ENCODE measurements at regions not wholly inside any gene's neighbourhood (a gene's known extent, or its start where the extent isn't known, plus 50 kb on each side); places are given as distances from the start of the nearest gene placed in this dataset.

DNA sequence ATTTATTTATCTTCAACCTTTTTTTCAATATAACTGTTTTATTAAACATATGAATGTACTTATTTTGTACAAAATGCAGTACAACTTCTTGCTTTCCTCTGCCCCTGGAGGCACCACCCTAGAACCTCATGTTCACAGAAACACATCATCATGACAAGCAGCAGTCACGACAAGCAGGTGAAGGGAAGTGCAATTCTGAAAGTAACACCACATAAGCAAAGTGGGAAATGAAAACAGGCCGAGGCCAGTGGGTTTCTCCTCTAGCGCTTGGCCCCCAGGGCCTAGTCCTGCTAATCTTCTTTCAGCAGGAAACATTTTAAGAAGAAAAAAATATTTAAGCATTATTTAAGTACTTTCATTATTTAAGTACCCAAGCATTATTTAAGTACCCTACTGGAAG is 598.1 kb downstream of the SH2D4B start:
- Histone ChIP-seq H3K27ac (no peak overlapping the region), H3K27me3 (no peaks in the 10 kb centered on the region), H3K9me3 (no peaks in the 10 kb centered on the region), H3K4me1 (no peaks in the 10 kb centered on the region), H3K4me3 (no peak overlapping the region), H3K36me3 (no peaks in the 10 kb centered on the region)
- intact Hi-C loops (cut with DNase I; ENCODE audit: low total_unique reads): no loop called here
- TF ChIP-seq POLR2A (IDR thresholded peaks at IDR 0.05): no peak
- TF ChIP-seq, protein P1, sequence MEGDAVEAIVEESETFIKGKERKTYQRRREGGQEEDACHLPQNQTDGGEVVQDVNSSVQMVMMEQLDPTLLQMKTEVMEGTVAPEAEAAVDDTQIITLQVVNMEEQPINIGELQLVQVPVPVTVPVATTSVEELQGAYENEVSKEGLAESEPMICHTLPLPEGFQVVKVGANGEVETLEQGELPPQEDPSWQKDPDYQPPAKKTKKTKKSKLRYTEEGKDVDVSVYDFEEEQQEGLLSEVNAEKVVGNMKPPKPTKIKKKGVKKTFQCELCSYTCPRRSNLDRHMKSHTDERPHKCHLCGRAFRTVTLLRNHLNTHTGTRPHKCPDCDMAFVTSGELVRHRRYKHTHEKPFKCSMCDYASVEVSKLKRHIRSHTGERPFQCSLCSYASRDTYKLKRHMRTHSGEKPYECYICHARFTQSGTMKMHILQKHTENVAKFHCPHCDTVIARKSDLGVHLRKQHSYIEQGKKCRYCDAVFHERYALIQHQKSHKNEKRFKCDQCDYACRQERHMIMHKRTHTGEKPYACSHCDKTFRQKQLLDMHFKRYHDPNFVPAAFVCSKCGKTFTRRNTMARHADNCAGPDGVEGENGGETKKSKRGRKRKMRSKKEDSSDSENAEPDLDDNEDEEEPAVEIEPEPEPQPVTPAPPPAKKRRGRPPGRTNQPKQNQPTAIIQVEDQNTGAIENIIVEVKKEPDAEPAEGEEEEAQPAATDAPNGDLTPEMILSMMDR (IDR thresholded peaks at IDR 0.05): no peak
- DNase-seq: no peak

DNA sequence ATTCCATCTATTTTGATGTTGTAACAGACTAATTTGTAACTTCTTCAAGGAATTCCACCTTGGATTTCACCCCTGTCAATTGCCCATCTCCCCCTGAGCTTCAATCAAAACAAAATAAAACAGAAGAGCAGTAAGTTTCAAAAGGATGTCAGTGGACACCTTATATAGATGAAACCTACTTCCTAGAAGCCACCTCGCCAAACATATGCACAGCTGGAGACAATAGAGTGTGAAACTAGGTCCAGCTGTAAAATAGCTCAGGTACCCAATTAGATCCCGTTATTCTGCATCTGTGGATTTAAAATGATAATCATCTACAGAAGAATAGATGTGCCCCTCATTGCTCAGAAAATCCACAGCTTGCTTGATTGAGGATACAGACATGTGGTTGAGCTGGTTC is 598.6 kb downstream of the SH2D4B start:
- intact Hi-C loops (cut with DNase I; ENCODE audit: low total_unique reads): no loop called here
- Histone ChIP-seq H3K27ac (no peak overlapping the region), H3K36me3 (no peaks in the 10 kb centered on the region), H3K4me1 (no peaks in the 10 kb centered on the region), H3K9me3 (no peaks in the 10 kb centered on the region), H3K4me3 (no peak overlapping the region), H3K27me3 (no peaks in the 10 kb centered on the region)
- TF ChIP-seq, protein P1 (IDR thresholded peaks at IDR 0.05): no peak
- no peak for TF ChIP-seq POLR2A (IDR thresholded peaks at IDR 0.05)
- DNase-seq: no peak

DNA sequence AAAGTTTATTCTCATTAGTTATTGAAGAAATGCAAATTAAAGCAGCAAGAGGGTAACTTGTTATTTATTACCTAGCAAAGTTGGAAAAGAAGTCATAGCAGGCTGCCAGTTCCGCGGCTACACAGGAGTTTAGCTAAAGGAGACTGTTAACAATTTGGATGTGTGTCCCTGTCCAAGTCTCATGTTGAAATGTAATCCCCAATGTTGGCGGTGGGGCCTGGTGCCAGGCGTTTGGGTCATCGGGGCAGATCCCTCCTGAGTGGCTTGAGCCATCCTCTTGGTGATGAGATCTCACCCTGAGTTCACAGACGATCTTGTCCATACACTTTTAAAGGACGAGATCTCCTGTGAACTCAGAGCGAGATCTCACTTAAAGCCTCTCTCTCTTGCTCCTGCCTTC is 608.3 kb downstream of the SH2D4B start:
- Histone ChIP-seq H3K9me3 (no peaks in the 10 kb centered on the region), H3K36me3 (no peaks in the 10 kb centered on the region), H3K27me3 (no peaks in the 10 kb centered on the region), H3K4me3 (no peak overlapping the region), H3K27ac (no peak overlapping the region), H3K4me1 (no peaks in the 10 kb centered on the region)
- no peak for TF ChIP-seq POLR2A (IDR thresholded peaks at IDR 0.05)
- TF ChIP-seq, protein P1 (IDR thresholded peaks at IDR 0.05): no peak
- DNase-seq: no peak
- intact Hi-C loops (cut with DNase I; ENCODE audit: low total_unique reads): no loop called here

DNA sequence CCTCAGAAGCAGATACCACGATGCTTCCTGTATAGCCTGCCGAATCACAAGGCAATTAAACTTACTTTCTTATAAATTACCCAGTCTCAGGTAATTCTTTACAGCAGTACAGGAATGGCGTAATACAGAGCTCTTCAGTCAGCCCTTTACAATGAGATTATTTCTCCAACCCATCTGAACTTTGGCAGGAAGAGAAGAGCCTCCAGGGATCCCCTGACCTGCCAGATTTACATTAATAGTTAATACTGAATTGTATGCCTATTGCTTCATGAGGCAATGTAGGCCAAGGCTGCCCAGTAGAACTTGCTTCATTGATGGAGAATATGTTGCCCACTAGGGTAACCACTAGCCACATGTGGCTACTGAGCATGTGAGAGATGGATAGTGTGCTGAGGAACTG is 608.7 kb downstream of the SH2D4B start:
- H3K27ac ChIP-seq: no peak overlapping the region
- TF ChIP-seq, protein P1 (IDR thresholded peaks at IDR 0.05): no peak
- no peak for TF ChIP-seq POLR2A (IDR thresholded peaks at IDR 0.05)
- no peak for DNase-seq
- H3K36me3 ChIP-seq: no peaks in the 10 kb centered on the region
- H3K4me3 ChIP-seq: no peak overlapping the region
- H3K9me3 ChIP-seq: no peaks in the 10 kb centered on the region
- intact Hi-C loops (cut with DNase I; ENCODE audit: low total_unique reads): no loop called here
- no peaks in the 10 kb centered on the region for H3K27me3 ChIP-seq
- no peaks in the 10 kb centered on the region for H3K4me1 ChIP-seq

DNA sequence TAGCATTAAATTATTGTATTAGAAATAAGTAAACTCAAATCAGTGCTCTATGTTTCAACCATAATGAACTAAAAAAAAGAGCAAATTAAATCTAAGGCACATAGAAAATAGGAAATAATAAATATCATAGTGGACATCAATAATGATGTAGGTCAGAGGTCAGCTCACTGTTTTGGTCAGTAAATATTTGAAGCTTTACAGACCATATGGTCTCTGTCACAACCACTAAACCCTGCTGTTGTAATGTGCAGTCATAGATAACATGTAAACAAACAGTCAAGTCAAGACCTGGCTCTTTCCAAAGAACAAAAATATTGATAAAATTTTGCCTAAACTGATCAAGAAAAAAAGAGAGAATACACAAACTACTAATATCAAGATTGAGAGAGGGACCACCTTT is 615.0 kb downstream of the SH2D4B start:
- H3K27ac ChIP-seq: no peak overlapping the region
- H3K4me3 ChIP-seq: no peak overlapping the region
- H3K27me3 ChIP-seq: no peaks in the 10 kb centered on the region
- no peaks in the 10 kb centered on the region for H3K9me3 ChIP-seq
- intact Hi-C loops (cut with DNase I; ENCODE audit: low total_unique reads): no loop called here
- H3K36me3 ChIP-seq: no peaks in the 10 kb centered on the region
- DNase-seq: no peak
- H3K4me1 ChIP-seq: no peaks in the 10 kb centered on the region
- TF ChIP-seq, protein P1 (IDR thresholded peaks at IDR 0.05): no peak
- TF ChIP-seq POLR2A (IDR thresholded peaks at IDR 0.05): no peak

Data from uterus (tissue), 3 donors.